ENCODE measurements at regions not wholly inside any gene's neighbourhood (a gene's known extent, or its start where the extent isn't known, plus 50 kb on each side); places are given as distances from the start of the nearest gene placed in this dataset.

DNA sequence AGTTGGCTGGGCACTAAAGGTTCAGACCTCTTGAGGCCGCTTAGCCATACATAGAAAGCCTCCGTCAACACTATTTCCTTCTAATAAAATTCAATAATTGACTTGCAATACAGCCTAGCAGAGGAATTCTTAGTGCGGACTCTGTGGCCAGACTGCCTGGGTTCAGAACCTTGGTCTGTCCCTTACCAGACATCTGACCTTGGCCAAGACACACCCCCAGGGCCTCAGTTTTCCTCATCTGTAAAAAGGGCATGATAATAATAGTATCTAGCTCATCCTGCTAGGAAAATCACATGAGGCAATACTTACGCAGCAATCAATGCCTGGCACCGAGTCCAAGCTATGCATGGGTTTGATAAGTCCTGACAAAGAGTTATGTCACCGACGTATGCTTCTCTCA lies 148.2 kb upstream of the SOD1 start:
- Histone ChIP-seq H3K9me2 (replicated peaks; ENCODE audit: control insufficient read depth, low read length) (no peaks in the 10 kb centered on the region), H3K36me3 (ENCODE audit: control insufficient read depth, low read length) (no peaks in the 10 kb centered on the region), H3K4me3 (ENCODE audit: low read length) (no peak overlapping the region), H3K27ac (ENCODE audit: low read depth, low read length) (no peak overlapping the region), H3K27me3 (ENCODE audit: control insufficient read depth, low read length) (no peaks in the 10 kb centered on the region), H3K4me1 (ENCODE audit: control insufficient read depth, low read length) (peaks cover 30% of the 10 kb centered on the region), H3K9me3 (ENCODE audit: control insufficient read depth, insufficient read depth, low read length) (no peaks in the 10 kb centered on the region), H3K4me2 (ENCODE audit: low read length) (no peak overlapping the region), H3K79me2 (ENCODE audit: control insufficient read depth, low read length) (peaks cover 10% of the 10 kb centered on the region), H4K20me1 (ENCODE audit: control insufficient read depth, insufficient read depth, low read depth, low read length) (no peaks in the 10 kb centered on the region), H3F3A (ENCODE audit: control insufficient read depth, insufficient read depth) (no peaks in the 10 kb centered on the region)
- TF ChIP-seq EZH2phosphoT487 (IDR thresholded peaks at IDR 0.05; ENCODE audit: borderline replicate concordance, low read length), result no peak
- TF ChIP-seq, protein P1, sequence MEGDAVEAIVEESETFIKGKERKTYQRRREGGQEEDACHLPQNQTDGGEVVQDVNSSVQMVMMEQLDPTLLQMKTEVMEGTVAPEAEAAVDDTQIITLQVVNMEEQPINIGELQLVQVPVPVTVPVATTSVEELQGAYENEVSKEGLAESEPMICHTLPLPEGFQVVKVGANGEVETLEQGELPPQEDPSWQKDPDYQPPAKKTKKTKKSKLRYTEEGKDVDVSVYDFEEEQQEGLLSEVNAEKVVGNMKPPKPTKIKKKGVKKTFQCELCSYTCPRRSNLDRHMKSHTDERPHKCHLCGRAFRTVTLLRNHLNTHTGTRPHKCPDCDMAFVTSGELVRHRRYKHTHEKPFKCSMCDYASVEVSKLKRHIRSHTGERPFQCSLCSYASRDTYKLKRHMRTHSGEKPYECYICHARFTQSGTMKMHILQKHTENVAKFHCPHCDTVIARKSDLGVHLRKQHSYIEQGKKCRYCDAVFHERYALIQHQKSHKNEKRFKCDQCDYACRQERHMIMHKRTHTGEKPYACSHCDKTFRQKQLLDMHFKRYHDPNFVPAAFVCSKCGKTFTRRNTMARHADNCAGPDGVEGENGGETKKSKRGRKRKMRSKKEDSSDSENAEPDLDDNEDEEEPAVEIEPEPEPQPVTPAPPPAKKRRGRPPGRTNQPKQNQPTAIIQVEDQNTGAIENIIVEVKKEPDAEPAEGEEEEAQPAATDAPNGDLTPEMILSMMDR (IDR thresholded peaks at IDR 0.05; ENCODE audit: low read depth, low read length, poor library complexity, severe bottlenecking), result no peak

DNA sequence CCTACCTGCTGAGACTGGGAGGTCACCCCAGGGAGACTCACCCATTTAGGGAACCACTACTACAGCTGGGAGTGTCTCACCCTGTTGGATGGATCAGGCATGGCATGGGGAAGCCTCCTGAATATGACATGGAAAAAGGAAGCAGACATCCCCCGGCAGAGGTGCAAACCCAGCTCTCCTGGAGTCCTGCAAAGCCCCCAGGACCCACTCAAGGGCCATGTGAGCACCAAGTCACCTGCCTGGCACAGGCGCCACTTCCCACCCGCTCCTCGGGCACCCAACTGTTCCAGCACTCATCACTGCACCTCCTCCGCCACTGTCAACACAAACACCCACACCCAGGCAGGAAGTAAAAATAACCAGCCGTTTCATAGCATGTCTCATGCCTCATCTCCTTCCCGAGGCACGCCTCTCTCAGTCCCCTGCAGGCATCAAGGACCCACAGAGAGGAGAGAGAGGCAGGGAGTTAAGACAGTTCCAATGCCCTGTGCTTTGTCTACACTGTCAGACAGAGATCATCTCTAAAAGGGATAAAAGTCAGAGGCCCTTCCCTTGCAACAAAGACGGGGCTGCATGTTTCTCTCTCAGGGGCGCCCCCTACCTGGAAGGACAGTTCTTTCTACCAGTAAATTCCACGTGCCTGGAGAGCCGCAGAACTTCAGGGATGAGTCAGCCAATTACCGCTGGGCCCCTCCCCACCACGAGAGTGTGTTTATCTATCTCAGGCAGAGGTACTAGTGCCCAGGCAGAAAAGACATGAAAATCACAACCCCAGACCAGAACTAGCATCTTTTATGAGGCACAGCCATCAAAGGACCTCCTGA lies 150.1 kb upstream of the SOD1 start:
- H3K9me2 ChIP-seq (replicated peaks; ENCODE audit: control insufficient read depth, low read length), result no peaks in the 10 kb centered on the region
- H3K9me3 ChIP-seq (ENCODE audit: control insufficient read depth, insufficient read depth, low read length), result no peaks in the 10 kb centered on the region
- no peaks in the 10 kb centered on the region for H4K20me1 ChIP-seq (ENCODE audit: control insufficient read depth, insufficient read depth, low read depth, low read length)
- peaks cover 34% of the 10 kb centered on the region for H3K4me1 ChIP-seq (ENCODE audit: control insufficient read depth, low read length)
- H3K36me3 ChIP-seq (ENCODE audit: control insufficient read depth, low read length), result no peaks in the 10 kb centered on the region
- no peak overlapping the region for H3K4me3 ChIP-seq (ENCODE audit: low read length)
- H3F3A ChIP-seq (ENCODE audit: control insufficient read depth, insufficient read depth), result no peaks in the 10 kb centered on the region
- H3K4me2 ChIP-seq (ENCODE audit: low read length), result 0 out of 2 replicates have a peak overlapping the region, but pooled peaks have one; percentile 8
- TF ChIP-seq, protein P1 (IDR thresholded peaks at IDR 0.05; ENCODE audit: low read depth, low read length, poor library complexity, severe bottlenecking), result peak; percentile 75
- TF ChIP-seq EZH2phosphoT487 (IDR thresholded peaks at IDR 0.05; ENCODE audit: borderline replicate concordance, low read length), result no peak
- no peak overlapping the region for H3K27ac ChIP-seq (ENCODE audit: low read depth, low read length)
- peaks cover 13% of the 10 kb centered on the region for H3K79me2 ChIP-seq (ENCODE audit: control insufficient read depth, low read length)
- no peaks in the 10 kb centered on the region for H3K27me3 ChIP-seq (ENCODE audit: control insufficient read depth, low read length)

GRCh38 chr21:31505975-31506374 lies 153.5 kb upstream of the SOD1 start:
- Histone ChIP-seq H3K27me3 (ENCODE audit: control insufficient read depth, low read length) (no peaks in the 10 kb centered on the region), H4K20me1 (ENCODE audit: control insufficient read depth, insufficient read depth, low read depth, low read length) (no peaks in the 10 kb centered on the region), H3K79me2 (ENCODE audit: control insufficient read depth, low read length) (peaks cover 13% of the 10 kb centered on the region), H3K27ac (ENCODE audit: low read depth, low read length) (0 out of 2 replicates have a peak overlapping the region, but pooled peaks have one; percentile 29), H3F3A (ENCODE audit: control insufficient read depth, insufficient read depth) (no peaks in the 10 kb centered on the region), H3K9me2 (replicated peaks; ENCODE audit: control insufficient read depth, low read length) (no peaks in the 10 kb centered on the region), H3K9me3 (ENCODE audit: control insufficient read depth, insufficient read depth, low read length) (no peaks in the 10 kb centered on the region), H3K36me3 (ENCODE audit: control insufficient read depth, low read length) (no peaks in the 10 kb centered on the region), H3K4me3 (ENCODE audit: low read length) (no peak overlapping the region), H3K4me1 (ENCODE audit: control insufficient read depth, low read length) (peaks cover 34% of the 10 kb centered on the region), H3K4me2 (ENCODE audit: low read length) (peak overlapping the region; percentile 51; the same call in 1 of the 2 replicates)
- TF ChIP-seq EZH2phosphoT487 (IDR thresholded peaks at IDR 0.05; ENCODE audit: borderline replicate concordance, low read length), result no peak
- TF ChIP-seq, protein P1 (IDR thresholded peaks at IDR 0.05; ENCODE audit: low read depth, low read length, poor library complexity, severe bottlenecking), result no peak
